Activated naive CD8-positive, alpha-beta T cell (primary cell): ENCODE measurements at regions not wholly inside any gene's neighbourhood (a gene's known extent, or its start where the extent isn't known, plus 50 kb on each side); places are given as distances from the start of the nearest gene placed in this dataset.
"Not testable (repeated sequence)": the region's sequence is repeated elsewhere in the genome, so short reads cannot be mapped to it uniquely, and the experiment has no call there.

Experiments used
- H3K27ac Mint-ChIP-seq: one replicate; pipeline ENCODE4 v1.8.0; 2021; ENCODE audit warnings: mixed read lengths
- H3K27me3 Mint-ChIP-seq: one replicate; pipeline ENCODE4 v1.8.0; 2021; ENCODE audit warnings: mixed read lengths
- H3K36me3 Mint-ChIP-seq: one replicate; pipeline ENCODE4 v1.8.0; 2021; ENCODE audit warnings: mixed read lengths
- H3K4me1 Mint-ChIP-seq: one replicate; pipeline ENCODE4 v1.8.0; 2021; ENCODE audit warnings: low read depth, mixed read lengths
- H3K4me3 Mint-ChIP-seq: one replicate; pipeline ENCODE4 v1.8.0; 2021; ENCODE audit warnings: mild to moderate bottlenecking, mixed read lengths
- H3K9me3 Mint-ChIP-seq: one replicate; pipeline ENCODE4 v1.8.0; 2021; ENCODE audit warnings: low read depth, mixed read lengths

- no peaks in the 10 kb centered on the region for H3K36me3 Mint-ChIP-seq
- peaks cover 3% of the 10 kb centered on the region for H3K4me1 Mint-ChIP-seq
- no peaks in the 10 kb centered on the region for H3K27me3 Mint-ChIP-seq
- H3K9me3 Mint-ChIP-seq, result no peaks in the 10 kb centered on the region
- H3K27ac Mint-ChIP-seq, result no peak overlapping the region
- no peak overlapping the region for H3K4me3 Mint-ChIP-seq
Observed at GRCh38 chr6:154611847-154612246, 101.4 kb upstream of the CNKSR3 start.

- H3K27ac Mint-ChIP-seq, result no peak overlapping the region
- no peaks in the 10 kb centered on the region for H3K9me3 Mint-ChIP-seq
- H3K36me3 Mint-ChIP-seq, result no peaks in the 10 kb centered on the region
- H3K4me1 Mint-ChIP-seq, result no peaks in the 10 kb centered on the region
- no peaks in the 10 kb centered on the region for H3K27me3 Mint-ChIP-seq
- H3K4me3 Mint-ChIP-seq, result no peak overlapping the region
Observed at GRCh38 chr6:154613137-154613676, 102.7 kb upstream of the CNKSR3 start.

GRCh38 chr6:154614101-154614500, 103.6 kb upstream of the CNKSR3 start:
- Mint-ChIP-seq H3K9me3 (no peaks in the 10 kb centered on the region), H3K27me3 (no peaks in the 10 kb centered on the region), H3K4me1 (no peaks in the 10 kb centered on the region), H3K4me3 (no peak overlapping the region), H3K27ac (no peak overlapping the region), H3K36me3 (no peaks in the 10 kb centered on the region)

- Mint-ChIP-seq H3K4me1 (no peaks in the 10 kb centered on the region), H3K36me3 (no peaks in the 10 kb centered on the region), H3K27ac (no peak overlapping the region), H3K4me3 (no peak overlapping the region), H3K27me3 (no peaks in the 10 kb centered on the region), H3K9me3 (no peaks in the 10 kb centered on the region)
Observed at GRCh38 chr6:154614641-154615040, 104.2 kb upstream of the CNKSR3 start.

- Mint-ChIP-seq H3K4me3 (no peak overlapping the region), H3K27ac (no peak overlapping the region), H3K9me3 (no peaks in the 10 kb centered on the region), H3K36me3 (no peaks in the 10 kb centered on the region), H3K27me3 (no peaks in the 10 kb centered on the region), H3K4me1 (no peaks in the 10 kb centered on the region)
Observed at GRCh38 chr6:154615483-154616025, 105.1 kb upstream of the CNKSR3 start.

GRCh38 chr6:154617175-154617574, 106.7 kb upstream of the CNKSR3 start:
- Mint-ChIP-seq H3K9me3 (no peaks in the 10 kb centered on the region), H3K4me3 (no peak overlapping the region), H3K27ac (no peak overlapping the region), H3K27me3 (no peaks in the 10 kb centered on the region), H3K36me3 (no peaks in the 10 kb centered on the region), H3K4me1 (no peaks in the 10 kb centered on the region)

- H3K27me3 Mint-ChIP-seq, result no peaks in the 10 kb centered on the region
- H3K9me3 Mint-ChIP-seq, result no peaks in the 10 kb centered on the region
- no peak overlapping the region for H3K4me3 Mint-ChIP-seq
- H3K4me1 Mint-ChIP-seq, result no peaks in the 10 kb centered on the region
- no peak overlapping the region for H3K27ac Mint-ChIP-seq
- no peaks in the 10 kb centered on the region for H3K36me3 Mint-ChIP-seq
Observed at GRCh38 chr6:154619146-154619545, 108.7 kb upstream of the CNKSR3 start.

- Mint-ChIP-seq H3K27me3 (no peaks in the 10 kb centered on the region), H3K4me1 (no peaks in the 10 kb centered on the region), H3K36me3 (no peaks in the 10 kb centered on the region), H3K9me3 (no peaks in the 10 kb centered on the region), H3K27ac (no peak overlapping the region), H3K4me3 (no peak overlapping the region)
Observed at GRCh38 chr6:154621686-154622085, 111.2 kb upstream of the CNKSR3 start.

- H3K9me3 Mint-ChIP-seq, result no peaks in the 10 kb centered on the region
- no peaks in the 10 kb centered on the region for H3K4me1 Mint-ChIP-seq
- H3K36me3 Mint-ChIP-seq, result no peaks in the 10 kb centered on the region
- no peak overlapping the region for H3K27ac Mint-ChIP-seq
- H3K27me3 Mint-ChIP-seq, result peaks cover 2% of the 10 kb centered on the region
- no peak overlapping the region for H3K4me3 Mint-ChIP-seq
Observed at GRCh38 chr6:154622618-154623336, 110.4 kb upstream of the SCAF8 start.

GRCh38 chr6:154623391-154623790, 109.8 kb upstream of the SCAF8 start:
- no peaks in the 10 kb centered on the region for H3K36me3 Mint-ChIP-seq
- H3K9me3 Mint-ChIP-seq, result no peaks in the 10 kb centered on the region
- peaks cover 2% of the 10 kb centered on the region for H3K27me3 Mint-ChIP-seq

GRCh38 chr6:154624038-154624599, 109.1 kb upstream of the SCAF8 start:
- no peaks in the 10 kb centered on the region for H3K4me1 Mint-ChIP-seq
- peaks cover 2% of the 10 kb centered on the region for H3K27me3 Mint-ChIP-seq
- H3K27ac Mint-ChIP-seq, result no peak overlapping the region
- H3K4me3 Mint-ChIP-seq, result no peak overlapping the region
- H3K9me3 Mint-ChIP-seq, result no peaks in the 10 kb centered on the region
- H3K36me3 Mint-ChIP-seq, result no peaks in the 10 kb centered on the region

More at GRCh38 chr6:154623391-154623790, 109.8 kb upstream of the SCAF8 start:
- H3K27ac Mint-ChIP-seq, result no peak overlapping the region
- H3K4me1 Mint-ChIP-seq, result no peaks in the 10 kb centered on the region
- no peak overlapping the region for H3K4me3 Mint-ChIP-seq

- not testable (repeated sequence) for H3K4me3 Mint-ChIP-seq, H3K27me3 Mint-ChIP-seq, H3K9me3 Mint-ChIP-seq, H3K4me1 Mint-ChIP-seq, H3K36me3 Mint-ChIP-seq, H3K27ac Mint-ChIP-seq
Observed at GRCh38 chr6:154624727-154625126, 108.5 kb upstream of the SCAF8 start.

GRCh38 chr6:154625721-154626120, 107.5 kb upstream of the SCAF8 start:
- H3K27ac Mint-ChIP-seq, result no peak overlapping the region
- no peaks in the 10 kb centered on the region for H3K9me3 Mint-ChIP-seq
- H3K27me3 Mint-ChIP-seq, result peaks cover 2% of the 10 kb centered on the region
- no peaks in the 10 kb centered on the region for H3K36me3 Mint-ChIP-seq
- H3K4me3 Mint-ChIP-seq, result no peak overlapping the region
- no peaks in the 10 kb centered on the region for H3K4me1 Mint-ChIP-seq

- Mint-ChIP-seq H3K27ac (no peak overlapping the region), H3K36me3 (no peaks in the 10 kb centered on the region), H3K9me3 (peaks cover 8% of the 10 kb centered on the region), H3K27me3 (peaks cover 5% of the 10 kb centered on the region), H3K4me1 (no peaks in the 10 kb centered on the region), H3K4me3 (no peak overlapping the region)
Observed at GRCh38 chr6:154629127-154629526, 104.1 kb upstream of the SCAF8 start.

- Mint-ChIP-seq H3K9me3 (peaks cover 8% of the 10 kb centered on the region), H3K36me3 (no peaks in the 10 kb centered on the region), H3K27me3 (peaks cover 5% of the 10 kb centered on the region), H3K27ac (no peak overlapping the region), H3K4me3 (no peak overlapping the region), H3K4me1 (no peaks in the 10 kb centered on the region)
Observed at GRCh38 chr6:154632119-154632518, 101.1 kb upstream of the SCAF8 start.
